ENCODE measurements at regions not wholly inside any gene's neighbourhood (a gene's known extent, or its start where the extent isn't known, plus 50 kb on each side); places are given as distances from the start of the nearest gene placed in this dataset.
A peak's percentile ranks its signal among the peaks of the same experiment; 100 is the strongest.

DNA sequence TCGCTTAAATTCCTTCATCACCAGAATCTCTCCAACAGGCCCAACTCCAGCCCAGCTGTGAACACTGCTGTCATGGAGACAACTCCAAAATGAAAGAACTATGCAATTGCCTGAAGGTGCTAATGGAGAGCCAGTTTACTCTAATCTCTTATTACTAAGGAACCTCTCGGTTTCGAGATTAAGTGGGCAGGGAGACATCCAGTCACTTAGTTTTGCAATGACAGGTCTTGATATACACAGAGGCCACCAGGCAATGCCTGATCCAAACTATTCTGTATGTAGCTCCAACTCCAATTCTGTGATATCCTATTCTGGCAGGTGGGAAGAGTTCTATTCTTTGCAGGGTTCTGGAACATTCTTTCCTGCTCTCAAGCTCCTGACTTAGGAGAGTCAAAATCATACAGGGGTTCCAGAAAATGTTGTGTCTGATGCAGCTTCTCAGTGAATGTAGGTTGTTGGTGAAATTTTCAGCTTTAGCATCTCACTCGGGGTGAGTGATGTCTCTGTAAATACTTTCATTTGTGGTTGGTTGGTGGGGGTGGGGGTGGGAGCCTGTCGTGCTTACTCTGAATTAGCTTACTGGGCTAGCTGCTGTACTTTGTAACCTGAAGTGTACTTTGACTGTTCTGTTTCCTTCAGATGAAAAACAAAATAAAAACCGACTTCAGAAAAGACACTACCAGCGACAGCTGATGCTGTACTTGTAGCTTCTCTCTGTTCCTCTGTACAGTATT, 170.9 kb downstream of the PALM2AKAP2 start:
- peak in 1 of 3 donors; percentile 41 for DNase-seq (ENCODE audit: low read depth in 3 of 3)

DNA sequence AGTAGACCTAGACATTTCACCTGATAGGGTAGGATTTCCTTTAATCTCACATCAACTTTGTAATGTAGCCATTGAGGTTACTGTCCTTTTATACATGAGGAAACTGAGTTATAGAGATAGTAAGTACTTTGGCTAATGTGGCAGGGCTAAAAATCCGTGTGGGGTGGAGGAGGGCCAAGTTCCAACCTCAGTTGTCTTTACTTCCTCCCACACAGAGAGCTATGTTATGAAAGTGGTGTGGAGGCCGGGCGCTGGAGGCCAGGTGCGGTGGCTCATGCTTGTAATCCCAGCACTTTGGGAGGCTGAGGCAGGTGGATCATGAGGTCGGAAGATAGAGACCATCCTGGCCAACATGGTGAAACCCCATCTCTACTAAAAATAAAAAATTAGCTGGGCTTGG, 173.3 kb downstream of the PALM2AKAP2 start:
- DNase-seq (ENCODE audit: low read depth in 3 of 3) = no peak

DNA sequence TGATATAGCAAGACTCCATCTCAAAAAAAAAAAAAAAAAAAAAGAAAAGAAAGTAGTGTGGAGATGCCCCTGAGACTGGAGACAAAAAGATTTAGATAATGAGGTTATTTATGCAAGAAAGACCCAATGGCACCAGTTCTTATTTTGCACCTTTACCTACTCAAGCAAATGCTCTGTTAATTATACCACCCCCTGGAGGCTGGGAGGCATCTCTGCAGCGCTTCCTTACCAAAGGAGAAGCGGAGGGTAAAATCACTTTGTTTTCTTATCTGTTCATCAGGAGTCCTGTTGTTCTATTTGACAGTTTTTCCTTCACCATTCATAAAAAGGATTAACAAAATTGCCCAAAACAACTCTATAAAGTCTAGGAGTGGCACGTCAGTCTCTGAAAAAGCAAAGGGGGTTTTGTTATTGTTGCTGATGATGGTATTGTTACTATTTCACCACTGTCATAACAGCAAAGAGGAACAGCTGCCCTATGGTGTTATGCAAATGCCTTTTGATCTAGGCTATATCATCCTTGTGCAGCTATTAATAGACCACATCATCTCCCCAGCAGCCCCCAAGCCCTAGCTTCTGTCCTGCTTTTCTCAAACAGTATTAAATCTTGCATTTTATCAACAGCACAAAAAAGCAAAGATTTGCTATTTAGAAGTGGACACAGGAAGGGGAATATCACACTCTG, 174.0 kb downstream of the PALM2AKAP2 start:
- no peak for DNase-seq (ENCODE audit: low read depth in 3 of 3)

DNA sequence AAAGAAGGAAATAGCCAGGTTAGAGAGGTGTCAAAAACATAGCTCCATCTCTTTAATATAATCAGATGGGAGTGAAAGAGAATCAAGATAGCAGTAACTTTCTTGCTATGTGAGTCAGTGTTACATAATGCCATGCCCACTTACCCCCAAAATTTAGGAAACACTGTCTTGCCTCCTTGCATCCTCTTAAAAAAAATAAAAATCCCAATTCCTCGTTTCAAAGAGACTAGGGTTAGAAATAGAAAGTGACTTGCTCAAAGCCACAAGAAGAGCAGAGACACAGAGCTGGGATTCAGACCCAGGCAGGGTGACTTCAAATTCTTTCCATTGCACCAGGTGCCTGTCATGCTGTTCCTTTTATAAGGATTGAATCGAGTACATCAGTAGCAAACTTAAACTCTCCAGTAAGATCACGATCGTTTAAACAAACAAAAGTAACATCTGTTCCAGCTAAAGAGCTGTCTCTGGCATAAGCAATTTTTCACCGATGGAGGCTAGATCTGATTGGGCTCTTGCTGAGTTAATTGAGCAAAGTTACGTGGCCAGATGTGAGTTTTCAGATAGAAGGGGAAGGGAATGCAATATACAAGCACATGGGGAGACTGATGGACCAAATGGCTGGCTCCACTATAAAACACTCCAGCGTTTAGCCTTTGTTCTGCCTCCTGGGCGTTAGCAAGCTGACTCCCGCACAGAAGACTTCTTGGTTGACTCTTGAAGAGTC, 176.9 kb downstream of the PALM2AKAP2 start:
- no peak for DNase-seq (ENCODE audit: low read depth in 3 of 3)

DNA sequence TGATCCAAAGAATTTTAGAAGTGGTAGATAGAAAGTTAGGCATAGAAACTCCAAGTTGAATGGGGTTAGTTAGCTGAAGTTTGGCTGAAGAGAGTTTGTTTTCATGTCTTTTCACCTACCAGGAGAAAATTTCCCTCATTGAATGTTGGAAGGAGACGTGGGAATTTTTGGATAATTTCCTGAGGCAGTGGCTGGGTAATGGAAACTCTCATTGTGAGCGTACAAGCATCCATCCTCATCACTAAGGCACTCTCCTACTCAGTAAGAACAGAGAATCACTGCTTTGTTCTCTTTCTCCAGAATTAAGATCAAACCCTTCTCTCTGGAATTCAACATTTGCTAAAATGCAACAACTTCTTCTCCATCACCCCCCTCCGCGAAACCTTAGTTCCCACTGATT, 179.7 kb downstream of the PALM2AKAP2 start:
- no peak for DNase-seq (ENCODE audit: low read depth in 3 of 3)

DNA sequence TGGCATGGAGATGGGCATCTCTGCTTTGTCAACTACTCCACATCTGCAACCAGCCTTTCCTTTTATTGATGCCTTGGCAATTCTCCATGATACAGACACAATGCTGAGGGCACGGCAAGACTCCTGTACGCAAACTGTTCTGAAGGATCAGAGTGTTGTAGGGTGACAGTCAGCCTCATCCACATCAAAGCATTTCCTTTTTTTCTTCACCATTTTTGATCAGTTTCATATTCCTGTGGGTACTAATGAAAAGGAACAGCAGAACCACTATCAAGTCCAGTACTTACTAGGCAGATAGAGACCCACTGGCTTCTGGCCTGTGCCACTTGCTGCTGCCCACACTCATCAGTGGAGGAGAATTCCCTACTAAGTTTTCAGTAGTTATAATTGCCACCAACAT, 181.6 kb downstream of the PALM2AKAP2 start:
- DNase-seq (ENCODE audit: low read depth in 3 of 3) = no peak

DNA sequence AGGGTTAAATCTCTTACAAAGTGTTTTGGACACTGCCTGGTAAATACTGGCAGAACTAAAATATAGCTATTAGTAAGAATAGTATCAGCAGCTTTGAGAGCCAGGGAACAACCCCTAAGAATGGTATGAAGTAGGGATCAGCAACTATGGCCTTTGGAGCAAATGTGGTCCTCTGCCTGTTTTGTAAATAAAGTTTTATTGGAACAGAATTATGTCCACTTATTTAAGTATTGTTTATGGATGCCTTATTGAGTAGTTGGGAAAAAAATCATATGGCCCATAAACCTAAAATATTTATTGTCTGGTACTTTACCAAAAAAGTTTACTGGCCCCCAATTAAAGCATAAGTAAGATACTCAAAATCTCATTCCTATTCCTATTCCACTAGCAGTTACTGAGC, 182.2 kb downstream of the PALM2AKAP2 start:
- no peak for DNase-seq (ENCODE audit: low read depth in 3 of 3)

DNA sequence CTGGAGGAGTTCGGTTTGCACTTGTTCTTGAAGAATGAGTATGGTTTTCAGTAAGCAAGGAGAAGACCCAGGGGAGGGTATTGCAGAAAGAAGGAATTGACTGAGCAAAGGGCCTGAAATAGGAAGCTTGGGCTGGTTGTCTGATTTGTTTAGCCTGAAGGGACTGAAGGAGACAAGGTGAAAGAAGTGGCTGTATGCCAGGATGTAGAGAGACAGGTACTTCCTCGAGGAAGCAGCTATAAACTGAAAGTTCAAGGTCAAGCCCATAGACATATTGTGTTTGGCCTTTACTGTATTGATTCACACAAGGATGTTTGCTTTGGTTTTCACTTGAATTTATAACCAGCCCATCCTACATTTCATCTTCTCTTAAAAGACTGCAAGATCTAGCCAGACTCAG, 183.1 kb downstream of the PALM2AKAP2 start:
- no peak for DNase-seq (ENCODE audit: low read depth in 3 of 3)

DNA sequence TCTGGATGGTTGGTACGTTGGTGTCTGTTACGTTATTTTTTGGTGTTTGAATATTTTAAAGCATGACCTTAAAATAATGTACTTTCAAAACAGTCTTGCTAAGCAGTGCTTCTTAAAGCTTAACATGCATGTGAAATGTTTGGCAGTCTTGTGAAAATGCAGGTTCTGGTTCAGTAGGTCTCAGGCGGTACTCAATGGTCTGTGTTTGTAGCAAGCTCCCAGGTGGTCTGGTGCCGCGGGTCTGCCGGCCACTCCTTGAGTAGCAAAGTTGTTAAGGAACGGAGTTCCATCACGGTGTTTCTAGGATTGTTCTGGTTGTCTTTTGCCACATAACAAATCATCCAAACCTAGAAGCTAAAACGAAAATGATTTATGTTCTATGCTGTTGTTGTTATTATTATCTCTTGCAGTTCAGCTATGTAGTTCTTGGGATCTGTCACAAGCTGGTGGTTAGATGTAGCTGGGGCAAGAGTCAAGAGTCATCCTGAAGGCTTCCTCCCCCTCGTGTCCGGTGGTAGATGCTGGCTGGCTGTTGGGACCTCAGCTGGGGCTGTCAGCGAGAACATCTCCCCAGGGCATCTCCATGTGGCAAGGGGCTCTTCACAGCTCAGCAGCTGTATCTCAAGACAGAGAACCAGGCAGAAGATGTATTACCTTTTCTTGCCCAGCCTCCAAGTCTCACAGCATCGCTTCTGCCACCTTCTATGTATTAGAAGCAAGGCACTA, 186.8 kb downstream of the PALM2AKAP2 start:
- DNase-seq (ENCODE audit: low read depth in 3 of 3) = no peak

DNA sequence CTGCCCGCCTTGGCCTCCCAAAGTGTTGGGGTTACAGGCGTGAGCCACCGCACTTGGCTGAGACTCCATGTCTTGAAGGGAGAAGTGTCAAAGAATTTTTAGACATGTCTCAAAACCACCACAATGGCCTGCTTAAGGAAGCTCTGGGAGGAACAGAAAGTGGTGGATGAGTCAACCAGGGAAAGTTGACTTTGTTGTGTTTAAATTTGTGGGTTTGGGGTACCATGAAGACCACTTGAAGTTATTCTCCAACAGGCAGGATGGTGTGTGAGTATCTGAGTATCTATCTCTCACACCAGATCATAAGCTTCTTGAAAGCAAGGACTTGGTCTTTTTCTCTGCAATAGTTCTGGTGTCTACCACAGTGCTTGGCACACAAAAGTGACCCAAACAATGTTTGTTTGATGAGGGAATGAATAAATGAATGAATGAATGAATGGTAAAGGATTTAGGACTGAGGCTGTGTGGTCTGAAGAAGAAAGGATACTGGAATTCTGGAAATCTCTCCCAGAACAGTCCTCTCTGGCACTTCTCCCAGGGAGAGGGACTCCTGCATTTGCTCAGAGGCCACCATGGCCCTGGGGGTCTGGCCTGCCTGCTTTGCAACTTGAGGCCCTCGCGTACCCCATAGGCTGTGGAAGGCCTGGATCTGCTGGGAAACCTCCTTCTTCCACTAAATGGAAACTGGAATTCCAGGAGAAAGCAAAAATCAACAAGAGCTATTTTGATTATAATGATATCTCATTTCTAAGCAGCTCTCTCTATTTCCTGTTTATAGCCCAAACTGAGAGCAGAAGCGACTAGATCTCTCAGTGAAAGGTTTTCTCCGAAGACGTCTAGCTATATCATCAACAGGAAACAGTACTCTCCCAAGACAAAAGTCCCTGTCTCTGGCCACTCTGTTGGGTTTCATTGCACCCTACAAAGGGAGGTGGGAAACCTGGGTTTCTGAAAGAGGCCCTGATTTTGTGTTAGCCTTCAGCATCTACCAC, 187.9 kb downstream of the PALM2AKAP2 start:
- DNase-seq (ENCODE audit: low read depth in 3 of 3) = no peak

DNA sequence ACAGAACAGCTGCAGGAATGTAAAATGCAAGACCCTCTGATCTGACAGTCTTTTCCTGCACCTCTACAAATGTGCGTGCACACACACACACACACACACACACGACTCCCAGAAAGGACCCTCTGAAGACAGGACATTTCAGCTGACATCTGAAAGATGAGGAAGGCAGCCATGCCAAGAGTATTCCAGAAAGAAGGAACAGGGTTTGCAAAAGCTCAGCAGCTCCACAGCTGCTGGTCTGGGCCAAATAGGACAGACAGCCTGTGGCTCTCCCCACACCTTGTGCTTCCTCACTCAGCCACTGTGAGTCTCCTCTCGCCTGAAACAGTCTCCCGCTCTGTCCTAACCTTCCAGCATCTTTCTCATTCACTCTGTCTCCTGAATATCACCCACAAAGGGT, 189.0 kb downstream of the PALM2AKAP2 start:
- DNase-seq (ENCODE audit: low read depth in 3 of 3) = no peak

DNA sequence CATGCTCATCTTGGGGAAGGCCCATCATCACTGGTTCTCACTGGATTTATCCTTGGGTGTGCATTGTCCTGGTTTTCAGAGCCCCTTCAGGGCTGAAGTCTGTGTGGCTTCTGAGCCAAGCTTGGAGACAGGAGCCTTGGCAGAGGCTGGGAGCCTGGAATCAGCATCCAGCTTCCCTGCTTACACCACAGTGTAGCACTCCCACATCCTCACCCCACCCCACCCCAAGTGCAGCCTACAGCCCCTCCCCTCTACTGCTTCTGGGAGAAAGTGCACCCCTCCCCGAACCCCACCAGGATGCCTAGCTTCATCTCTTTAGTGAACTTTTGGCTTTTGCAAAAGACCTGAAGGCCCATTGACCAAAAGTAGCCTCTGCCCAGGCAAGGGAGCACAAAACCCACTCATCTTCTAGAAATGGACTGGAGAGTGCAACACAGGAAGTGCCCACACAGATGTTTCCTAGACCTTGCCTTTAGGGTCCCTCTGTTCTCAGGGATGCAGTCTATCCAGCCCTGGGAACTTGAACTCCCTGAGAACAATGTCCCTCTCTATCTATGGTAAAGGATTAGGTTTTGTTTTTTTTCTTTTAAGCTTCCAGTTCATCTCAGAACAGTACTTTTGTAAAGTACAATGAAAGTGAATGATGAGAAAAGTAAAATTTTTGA, 189.7 kb downstream of the PALM2AKAP2 start:
- no peak for DNase-seq (ENCODE audit: low read depth in 3 of 3)

DNA sequence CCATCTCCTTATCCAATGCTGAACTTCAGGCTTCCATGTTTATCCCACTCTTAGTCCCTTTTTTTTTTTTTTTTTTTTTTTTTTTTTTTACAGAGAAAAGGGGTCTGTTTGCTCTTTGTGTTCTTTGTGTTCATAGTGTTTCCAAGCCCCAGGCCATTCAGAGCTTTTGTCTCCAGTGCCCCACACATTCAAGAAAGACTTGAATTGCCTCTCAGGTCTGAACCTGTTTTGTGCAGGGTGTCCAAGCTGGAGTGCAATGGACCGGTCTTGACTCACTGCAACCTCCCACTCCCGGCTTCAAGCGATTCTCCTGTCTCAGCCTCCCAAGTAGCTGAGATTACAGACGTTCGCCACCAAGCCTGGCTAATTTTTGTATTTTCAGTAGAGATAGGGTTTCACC, 191.2 kb downstream of the PALM2AKAP2 start:
- no peak for DNase-seq (ENCODE audit: low read depth in 3 of 3)

DNA sequence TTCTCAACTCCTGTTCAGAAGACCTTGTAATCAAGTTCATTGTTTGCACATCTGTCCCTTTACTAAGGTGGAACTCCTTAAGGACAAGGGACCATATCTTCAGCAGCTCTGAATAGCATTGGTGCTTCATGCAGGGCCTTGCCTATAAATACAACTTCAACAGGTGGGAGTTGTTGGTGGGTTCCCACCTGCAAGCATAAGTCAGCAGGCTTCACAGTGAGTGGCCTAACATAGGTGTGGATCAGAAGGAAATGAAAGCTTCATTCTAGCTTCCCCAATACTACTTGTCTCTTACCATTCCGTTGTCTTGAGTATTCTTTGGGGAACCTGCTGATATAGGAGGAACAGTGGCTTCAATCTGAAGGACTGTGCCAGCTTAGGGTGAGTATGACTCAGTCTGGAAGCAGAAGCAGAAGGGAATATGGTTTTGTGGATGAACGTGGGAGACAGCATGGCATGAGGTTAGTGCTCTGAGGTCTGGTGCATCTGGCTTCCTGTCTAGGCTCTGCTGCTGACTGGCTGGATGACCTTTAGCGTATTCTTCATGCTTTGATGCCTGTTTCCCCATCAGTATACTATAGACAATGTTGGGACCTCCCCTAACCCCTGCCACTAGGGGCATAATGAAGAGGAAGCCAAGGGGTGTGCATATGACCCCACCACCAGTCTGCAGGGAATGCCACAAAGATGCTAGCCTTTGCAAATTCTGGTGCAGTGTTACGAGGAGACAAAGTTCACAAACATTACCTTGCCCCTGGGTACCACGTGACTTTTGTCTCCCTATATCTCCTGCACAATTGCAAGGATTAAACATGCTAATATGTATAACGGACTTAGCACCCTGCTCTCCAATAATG, 192.3 kb downstream of the PALM2AKAP2 start:
- DNase-seq (ENCODE audit: low read depth in 3 of 3) = no peak

DNA sequence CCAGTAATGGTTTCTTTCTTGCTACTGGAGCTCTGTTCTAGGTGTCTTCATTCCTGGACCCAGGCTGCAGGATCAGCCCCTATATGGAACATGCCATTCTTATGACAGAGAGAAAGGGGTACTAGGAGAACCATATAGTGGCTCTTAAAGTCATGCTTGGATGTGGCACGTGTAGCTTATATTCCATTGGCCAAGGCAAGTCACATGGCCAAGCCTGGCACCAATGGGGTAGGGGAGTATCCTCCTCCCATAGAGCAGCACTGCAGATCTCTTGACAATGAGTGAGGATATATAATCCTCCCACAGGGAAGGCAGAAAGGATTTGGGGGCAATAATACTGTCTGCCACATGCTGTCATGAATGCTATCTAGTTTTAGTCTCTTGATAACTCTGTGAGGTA, 193.3 kb downstream of the PALM2AKAP2 start:
- no peak for DNase-seq (ENCODE audit: low read depth in 3 of 3)

DNA sequence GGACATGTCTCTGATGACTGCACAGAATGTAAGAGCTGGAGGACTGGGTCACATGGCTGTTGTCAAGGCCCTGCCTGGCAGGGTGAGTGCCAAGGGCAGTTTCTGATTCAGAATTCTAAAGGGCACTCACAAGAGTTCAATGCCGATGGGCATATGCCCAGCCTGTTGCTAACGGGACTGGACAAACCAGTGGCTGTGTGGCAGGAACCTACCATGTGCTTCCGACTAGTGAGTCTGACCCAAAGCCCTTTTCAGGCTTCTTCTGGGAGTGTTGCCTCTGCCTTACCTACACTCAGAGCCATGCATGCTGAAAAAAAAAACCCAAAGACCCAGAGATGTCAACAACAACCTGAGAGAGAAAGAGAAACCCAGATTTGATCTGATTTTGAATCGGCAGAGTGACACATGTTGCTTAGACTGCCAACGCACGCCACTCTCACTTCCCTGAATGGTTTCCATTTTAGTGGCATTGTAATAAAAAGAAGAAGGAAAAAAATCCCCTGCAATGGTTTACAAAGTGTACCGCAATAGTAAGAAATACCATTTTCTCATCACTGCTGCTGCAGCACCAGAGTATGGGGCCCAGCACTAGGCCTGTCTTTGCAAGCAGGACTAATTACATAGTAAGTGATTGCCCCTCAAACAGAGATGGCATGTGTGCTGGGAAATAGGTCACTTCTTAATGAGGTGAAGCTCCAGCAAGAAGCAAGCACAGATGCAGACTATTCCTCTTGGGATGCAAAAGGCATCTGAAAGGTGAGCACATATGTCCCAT, 194.3 kb downstream of the PALM2AKAP2 start:
- DNase-seq (ENCODE audit: low read depth in 3 of 3) = peak in 1 of 3 donors; percentile 55

DNA sequence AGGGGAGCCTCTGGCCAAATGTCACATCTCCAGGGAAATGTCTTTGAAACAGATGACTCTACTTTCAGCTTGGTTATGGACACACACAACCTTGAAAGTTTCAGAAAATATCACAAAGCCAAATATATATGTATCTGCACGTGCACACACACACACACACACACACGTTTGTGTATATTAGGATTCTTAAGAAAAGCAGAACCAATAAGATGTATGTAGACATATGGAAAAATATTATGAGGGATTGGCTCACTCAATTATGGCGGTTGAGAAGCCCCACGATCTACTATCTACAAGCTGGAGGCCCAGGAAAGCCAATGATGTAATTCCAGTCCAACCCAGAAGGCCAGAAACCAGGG, 194.9 kb downstream of the PALM2AKAP2 start:
- no peak for DNase-seq (ENCODE audit: low read depth in 3 of 3)

DNA sequence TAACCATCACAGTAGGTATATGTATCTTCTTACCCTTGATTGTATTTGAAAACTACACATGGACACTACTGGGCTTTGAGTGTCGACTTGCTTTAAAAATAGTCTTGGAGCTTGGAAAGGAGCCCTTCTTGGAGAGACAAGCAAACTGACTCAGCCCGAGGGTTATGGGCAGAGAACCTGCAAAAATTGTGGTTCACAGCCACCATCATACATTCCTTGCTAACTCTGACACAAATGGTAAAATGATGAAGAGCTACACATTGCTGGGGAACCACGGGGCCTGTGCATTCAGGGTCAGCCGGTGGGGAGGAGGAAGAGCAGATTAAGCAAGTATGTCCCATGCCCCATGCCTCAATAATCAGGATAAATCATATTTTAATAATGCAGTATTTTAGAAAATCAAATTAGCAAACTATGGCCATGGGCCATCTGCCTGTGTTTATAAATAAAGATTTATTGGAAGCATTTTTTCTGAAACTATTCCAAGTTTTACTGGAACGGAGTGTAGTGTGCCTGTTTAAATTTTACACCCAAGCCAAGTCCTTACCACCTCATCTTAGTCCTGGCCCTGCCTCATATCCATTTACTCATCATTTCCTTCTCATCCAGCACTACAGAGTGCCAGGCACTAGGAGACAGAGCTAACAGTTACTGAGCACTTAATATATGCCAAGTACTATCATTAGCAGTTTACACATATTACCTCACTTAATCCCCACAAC, 195.7 kb downstream of the PALM2AKAP2 start:
- no peak for DNase-seq (ENCODE audit: low read depth in 3 of 3)
